Uterus (tissue), 2 donors: ENCODE measurements at regions not wholly inside any gene's neighbourhood (a gene's known extent, or its start where the extent isn't known, plus 50 kb on each side); places are given as distances from the start of the nearest gene placed in this dataset.

Source experiments
- CTCF ChIP-seq, 4 experiments: fragments of 200-600 bp in 2 of 4; fragments of 450-650 bp in 2 of 4; sonication (generic) in 2 of 4; IDR thresholded peaks; one replicate each; pipeline ENCODE4 v1.5.1; 2016 to 2019; ENCODE audit warnings: antibody characterized with exemption in 4 of 4, mild to moderate bottlenecking in 2 of 4, moderate library complexity in 1 of 4
- POLR2A ChIP-seq, 2 donors: fragments of 450-650 bp; IDR thresholded peaks; one replicate each; pipeline ENCODE4 v1.6.1; 2016; ENCODE audit warnings: antibody characterized with exemption in 2 of 2, mild to moderate bottlenecking in 1 of 2, moderate library complexity in 1 of 2

GRCh38 chr1:38708701-38709258, 150.8 kb downstream of the RRAGC start:
- TF ChIP-seq CTCF (IDR thresholded peaks at IDR 0.05) (no peak), POLR2A (IDR thresholded peaks at IDR 0.05) (no peak)
